HEK293 (cell line): ENCODE measurements at regions not wholly inside any gene's neighbourhood (a gene's known extent, or its start where the extent isn't known, plus 50 kb on each side); places are given as distances from the start of the nearest gene placed in this dataset.

Source experiments
- CTCF ChIA-PET: fragments of 350-600 bp; formaldehyde crosslinking; extraction: SDS; loops from one replicate; lab custom pipeline; 2021; ENCODE audit warnings: antibody characterized with exemption; lab: Yijun Ruan, JAX
- POLR2A ChIA-PET: fragments of 300-600 bp; formaldehyde crosslinking; extraction: SDS; loops from one replicate; lab custom pipeline; 2020; ENCODE audit warnings: antibody characterized with exemption, inconsistent platforms; lab: Yijun Ruan, JAX
- H3K27ac ChIP-seq: fragments of 200-500 bp; sonication (Bioruptor generic); 2 replicates; pipeline ENCODE4 v1.5.1; 2014; ENCODE audit warnings: low read depth, low read length, control low read depth, inconsistent platforms; ENCODE audit errors: extremely low read depth
- H3K36me3 ChIP-seq, 2 experiments: fragments of 200-500 bp in 1 of 2; sonication (Bioruptor generic) in 1 of 2; 1 replicate in 1 of 2; 2 replicates in 1 of 2; pipeline ENCODE4 v1.5.1; 2014 to 2017; ENCODE audit warnings: inconsistent platforms in 2 of 2, low read length in 2 of 2; ENCODE audit not compliant: control insufficient read depth in 2 of 2, insufficient read depth in 1 of 2
- H3K4me1 ChIP-seq: fragments of 200-500 bp; sonication (Bioruptor generic); 2 replicates; pipeline ENCODE4 v1.5.1; 2014; ENCODE audit warnings: mild to moderate bottlenecking, low read length, inconsistent platforms; ENCODE audit not compliant: control insufficient read depth, insufficient read depth
- H3K4me3 ChIP-seq: 2 replicates; pipeline ENCODE4 v1.5.1; 2011; ENCODE audit warnings: low read depth, mild to moderate bottlenecking, control low read depth, low read length, moderate library complexity
- H3K9me3 ChIP-seq: fragments of 200-500 bp; sonication (Bioruptor generic); 2 replicates; pipeline ENCODE4 v1.5.1; 2014; ENCODE audit warnings: low read depth, low read length, inconsistent platforms; ENCODE audit not compliant: control insufficient read depth, insufficient read depth
- PRDM4 ChIP-seq: fragments of 450-650 bp; formaldehyde crosslinking; IDR thresholded peaks from 2 replicates; pipeline ENCODE4 v1.5.1; 2017; ENCODE audit warnings: missing biosample characterization, missing genetic modification characterization
- SCRT1 ChIP-seq: fragments of 450-650 bp; formaldehyde crosslinking; IDR thresholded peaks from 2 replicates; pipeline ENCODE4 v1.5.1; 2016; ENCODE audit warnings: missing biosample characterization, missing genetic modification characterization, borderline replicate concordance
- SETDB1 ChIP-seq: IDR thresholded peaks from one replicate; pipeline ENCODE4 v1.6.1; 2017; ENCODE audit warnings: mild to moderate bottlenecking, low read length, moderate library complexity, mixed read lengths; ENCODE audit not compliant: insufficient read length
- ZBTB10 ChIP-seq: fragments of 450-650 bp; formaldehyde crosslinking; IDR thresholded peaks from 2 replicates; pipeline ENCODE4 v1.5.1; 2016; ENCODE audit warnings: missing biosample characterization, missing genetic modification characterization
- ZBTB6 ChIP-seq: fragments of 450-650 bp; formaldehyde crosslinking; IDR thresholded peaks from 2 replicates; pipeline ENCODE4 v1.5.1; 2017; ENCODE audit warnings: missing biosample characterization, missing genetic modification characterization
- ZNF112 ChIP-seq: fragments of 450-650 bp; formaldehyde crosslinking; IDR thresholded peaks from 2 replicates; pipeline ENCODE4 v1.5.0; 2017; ENCODE audit warnings: missing biosample characterization, missing genetic modification characterization
- ZNF132 ChIP-seq: fragments of 450-650 bp; formaldehyde crosslinking; IDR thresholded peaks from 2 replicates; pipeline ENCODE4 v1.5.1; 2017; ENCODE audit warnings: missing biosample characterization, missing genetic modification characterization, borderline replicate concordance
- ZNF138 ChIP-seq: fragments of 450-650 bp; formaldehyde crosslinking; IDR thresholded peaks from 2 replicates; pipeline ENCODE4 v1.5.1; 2016; ENCODE audit warnings: missing biosample characterization, missing genetic modification characterization, borderline replicate concordance
- ZNF19 ChIP-seq: fragments of 450-650 bp; formaldehyde crosslinking; IDR thresholded peaks from 2 replicates; pipeline ENCODE4; 2016; ENCODE audit warnings: missing biosample characterization, missing genetic modification characterization, low read depth
- ZNF214 ChIP-seq: fragments of 450-650 bp; formaldehyde crosslinking; IDR thresholded peaks from 2 replicates; pipeline ENCODE4 v1.5.1; 2017; ENCODE audit warnings: missing biosample characterization, mild to moderate bottlenecking, missing genetic modification characterization, borderline replicate concordance
- ZNF274 ChIP-seq, 2 experiments: fragments of 200-500 bp in 1 of 2; fragments of 450-650 bp in 1 of 2; sonication (Bioruptor generic) in 1 of 2; formaldehyde crosslinking in 1 of 2; IDR thresholded peaks; 2 replicates each; pipeline versions ENCODE4 v1.5.1 to v1.6.1; 2014 to 2016; ENCODE audit warnings: borderline replicate concordance in 1 of 2, inconsistent platforms in 1 of 2, low read length in 1 of 2, missing biosample characterization in 1 of 2, missing genetic modification characterization in 1 of 2
- ZNF292 ChIP-seq: fragments of 450-650 bp; formaldehyde crosslinking; IDR thresholded peaks from 2 replicates; pipeline ENCODE4 v1.5.1; 2016; ENCODE audit warnings: low read depth, missing biosample characterization, missing genetic modification characterization, borderline replicate concordance
- ZNF449 ChIP-seq: fragments of 450-650 bp; formaldehyde crosslinking; IDR thresholded peaks from 2 replicates; pipeline ENCODE4 v1.5.1; 2017; ENCODE audit warnings: missing biosample characterization, mild to moderate bottlenecking, missing genetic modification characterization, moderate library complexity
- ZNF501 ChIP-seq: fragments of 450-650 bp; formaldehyde crosslinking; IDR thresholded peaks from 2 replicates; pipeline ENCODE4 v1.5.1; 2016; ENCODE audit warnings: missing biosample characterization, missing genetic modification characterization
- ZNF621 ChIP-seq: fragments of 450-650 bp; formaldehyde crosslinking; IDR thresholded peaks from 2 replicates; pipeline ENCODE4 v1.5.1; 2017; ENCODE audit warnings: missing biosample characterization, missing genetic modification characterization
- ZNF624 ChIP-seq: fragments of 450-650 bp; formaldehyde crosslinking; IDR thresholded peaks from 2 replicates; pipeline ENCODE4 v1.5.1; 2017; ENCODE audit warnings: missing biosample characterization, missing genetic modification characterization
- ZNF707 ChIP-seq: fragments of 450-650 bp; formaldehyde crosslinking; IDR thresholded peaks from 2 replicates; pipeline ENCODE4 v1.5.1; 2016; ENCODE audit warnings: missing biosample characterization, missing genetic modification characterization
- TF ChIP-seq, protein P1 (sequence below): fragments of 450-650 bp; formaldehyde crosslinking; IDR thresholded peaks from 2 replicates; pipeline ENCODE4 v1.5.1; 2016; ENCODE audit warnings: missing biosample characterization, missing genetic modification characterization
- TF ChIP-seq, protein P2 (sequence below): fragments of 450-650 bp; IDR thresholded peaks from 2 replicates; pipeline ENCODE4 v1.5.1; 2018; ENCODE audit warnings: missing biosample characterization, missing genetic modification characterization
- TF ChIP-seq, protein P3 (sequence below): fragments of 450-650 bp; formaldehyde crosslinking; IDR thresholded peaks from 2 replicates; pipeline ENCODE4 v1.5.1; 2016; ENCODE audit warnings: missing biosample characterization, missing genetic modification characterization

- TF ChIP-seq ZBTB6 (tag by site-specific recombination) (no peak), ZNF707 (tag by site-specific recombination) (no peak), ZNF501 (tag by site-specific recombination) (no peak), ZNF274 (IDR thresholded peaks at IDR 0.05; ENCODE audit: low read length) (no peak), ZNF274 (tag by site-specific recombination; IDR thresholded peaks at IDR 0.05; ENCODE audit: borderline replicate concordance) (no peak), ZNF132 (no peak), ZNF112 (no peak)
- TF ChIP-seq, protein P1, sequence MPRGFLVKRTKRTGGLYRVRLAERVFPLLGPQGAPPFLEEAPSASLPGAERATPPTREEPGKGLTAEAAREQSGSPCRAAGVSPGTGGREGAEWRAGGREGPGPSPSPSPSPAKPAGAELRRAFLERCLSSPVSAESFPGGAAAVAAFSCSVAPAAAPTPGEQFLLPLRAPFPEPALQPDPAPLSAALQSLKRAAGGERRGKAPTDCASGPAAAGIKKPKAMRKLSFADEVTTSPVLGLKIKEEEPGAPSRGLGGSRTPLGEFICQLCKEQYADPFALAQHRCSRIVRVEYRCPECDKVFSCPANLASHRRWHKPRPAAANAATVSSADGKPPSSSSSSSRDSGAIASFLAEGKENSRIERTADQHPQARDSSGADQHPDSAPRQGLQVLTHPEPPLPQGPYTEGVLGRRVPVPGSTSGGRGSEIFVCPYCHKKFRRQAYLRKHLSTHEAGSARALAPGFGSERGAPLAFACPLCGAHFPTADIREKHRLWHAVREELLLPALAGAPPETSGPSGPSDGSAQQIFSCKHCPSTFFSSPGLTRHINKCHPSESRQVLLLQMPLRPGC (tag by site-specific recombination): no peak
- TF ChIP-seq, protein P2, sequence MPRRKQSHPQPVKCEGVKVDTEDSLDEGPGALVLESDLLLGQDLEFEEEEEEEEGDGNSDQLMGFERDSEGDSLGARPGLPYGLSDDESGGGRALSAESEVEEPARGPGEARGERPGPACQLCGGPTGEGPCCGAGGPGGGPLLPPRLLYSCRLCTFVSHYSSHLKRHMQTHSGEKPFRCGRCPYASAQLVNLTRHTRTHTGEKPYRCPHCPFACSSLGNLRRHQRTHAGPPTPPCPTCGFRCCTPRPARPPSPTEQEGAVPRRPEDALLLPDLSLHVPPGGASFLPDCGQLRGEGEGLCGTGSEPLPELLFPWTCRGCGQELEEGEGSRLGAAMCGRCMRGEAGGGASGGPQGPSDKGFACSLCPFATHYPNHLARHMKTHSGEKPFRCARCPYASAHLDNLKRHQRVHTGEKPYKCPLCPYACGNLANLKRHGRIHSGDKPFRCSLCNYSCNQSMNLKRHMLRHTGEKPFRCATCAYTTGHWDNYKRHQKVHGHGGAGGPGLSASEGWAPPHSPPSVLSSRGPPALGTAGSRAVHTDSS (tag by site-specific recombination): no peak
- TF ChIP-seq, protein P3, sequence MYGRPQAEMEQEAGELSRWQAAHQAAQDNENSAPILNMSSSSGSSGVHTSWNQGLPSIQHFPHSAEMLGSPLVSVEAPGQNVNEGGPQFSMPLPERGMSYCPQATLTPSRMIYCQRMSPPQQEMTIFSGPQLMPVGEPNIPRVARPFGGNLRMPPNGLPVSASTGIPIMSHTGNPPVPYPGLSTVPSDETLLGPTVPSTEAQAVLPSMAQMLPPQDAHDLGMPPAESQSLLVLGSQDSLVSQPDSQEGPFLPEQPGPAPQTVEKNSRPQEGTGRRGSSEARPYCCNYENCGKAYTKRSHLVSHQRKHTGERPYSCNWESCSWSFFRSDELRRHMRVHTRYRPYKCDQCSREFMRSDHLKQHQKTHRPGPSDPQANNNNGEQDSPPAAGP (tag by site-specific recombination): no peak
These were observed 489.7 kb downstream of the QKI start (continued) for GRCh38 chr6:163904186-163904585.

DNA sequence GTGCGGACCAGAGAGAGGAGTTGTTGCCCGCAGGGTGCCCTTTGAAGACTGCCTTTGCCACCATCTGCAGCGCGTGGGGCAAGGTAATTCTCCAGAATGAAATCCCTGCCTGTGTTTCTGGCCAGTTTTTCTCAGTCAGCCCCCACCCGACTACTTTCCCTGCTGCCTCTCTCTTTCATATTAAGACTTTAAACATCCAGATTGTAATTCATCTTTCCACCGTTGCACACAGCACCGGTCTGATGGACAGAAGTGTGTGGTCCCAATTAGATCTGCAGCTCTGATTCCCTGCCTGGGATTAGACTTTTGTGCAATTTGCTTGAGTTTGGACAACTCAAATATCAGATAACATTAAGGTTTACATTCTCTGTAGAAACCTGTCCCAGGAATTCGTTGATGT lies 489.0 kb downstream of the QKI start:
- no peak overlapping the region for H3K4me3 ChIP-seq
- TF ChIP-seq SCRT1: no peak
- ChIA-PET POLR2A (no interaction called here), CTCF (interaction anchor here (0.6 kb wide), 1 partner anchor 1265 kb away, joined by 3 read pairs; no protein-coding TSS in a partner anchor)
- H3K27ac ChIP-seq: no peak overlapping the region
- no peaks in the 10 kb centered on the region for H3K36me3 ChIP-seq
- no peaks in the 10 kb centered on the region for H3K4me1 ChIP-seq
- no peaks in the 10 kb centered on the region for H3K9me3 ChIP-seq

- Histone ChIP-seq H3K4me1 (no peaks in the 10 kb centered on the region), H3K27ac (no peak overlapping the region), H3K4me3 (no peak overlapping the region), H3K36me3 (no peaks in the 10 kb centered on the region), H3K9me3 (no peaks in the 10 kb centered on the region)
- CTCF ChIA-PET: interaction anchor here (0.6 kb wide), 1 partner anchor 1265 kb away, joined by 3 read pairs; no protein-coding TSS in a partner anchor
- POLR2A ChIA-PET: no interaction called here
- TF ChIP-seq ZNF621 (tag by site-specific recombination) (no peak), ZNF624 (tag by site-specific recombination) (no peak), ZNF292 (tag by site-specific recombination) (no peak), ZNF449 (tag by site-specific recombination) (no peak), ZNF214 (no peak), PRDM4 (tag by site-specific recombination) (no peak), SETDB1 (no peak), ZNF138 (no peak), ZBTB10 (tag by site-specific recombination) (no peak), ZNF19 (no peak)
These were observed 488.5 kb downstream of the QKI start for GRCh38 chr6:163902993-163903392.
